SK-N-SH (cell line): ENCODE measurements at regions not wholly inside any gene's neighbourhood (a gene's known extent, or its start where the extent isn't known, plus 50 kb on each side); places are given as distances from the start of the nearest gene placed in this dataset.

Experiments
- CTCF ChIA-PET: fragments of 300-600, 350-600 bp; formaldehyde crosslinking; extraction: SDS; loops from one replicate; lab custom pipeline; 2021; lab: Yijun Ruan, JAX
- POLR2A ChIA-PET: fragments of 350-600 bp; sonication (Branson Sonifier 250); formaldehyde crosslinking; extraction: SDS; loops from one replicate; lab custom pipeline; 2020; ENCODE audit warnings: antibody characterized with exemption, inconsistent platforms; lab: Yijun Ruan, JAX
- DNase-seq: peaks from one replicate; pipeline ENCODE4 v3.0.0; 2012
- H2AFZ ChIP-seq: fragments of 200-600 bp; sonication (generic); 2 replicates; pipeline ENCODE4 v1.8.1; 2016; ENCODE audit warnings: antibody characterized with exemption, mild to moderate bottlenecking, low read depth
- H3F3A ChIP-seq: fragments of 200-600 bp; sonication (generic); replicated peaks from 2 replicates; pipeline ENCODE3; 2016; ENCODE audit warnings: antibody characterized with exemption, mild to moderate bottlenecking; ENCODE audit not compliant: insufficient read depth
- H3K27ac ChIP-seq, 2 experiments: fragments of 200-500 bp in 1 of 2; fragments of 200-600 bp in 1 of 2; sonication (Bioruptor generic) in 1 of 2; sonication (generic), shearing (Covaris generic) in 1 of 2; 2 replicates each; pipeline versions ENCODE4 v1.5.1 to v1.6.1; 2014 to 2016; ENCODE audit warnings: low read depth in 2 of 2, inconsistent platforms in 1 of 2, low read length in 1 of 2, mild to moderate bottlenecking in 1 of 2, mixed read lengths in 1 of 2
- H3K27me3 ChIP-seq: fragments of 200-600 bp; sonication (generic), shearing (Covaris generic); 2 replicates; pipeline ENCODE4 v1.6.1; 2016; ENCODE audit warnings: mixed run types; ENCODE audit not compliant: insufficient read depth
- H3K36me3 ChIP-seq, 2 experiments: fragments of 200-500 bp in 1 of 2; fragments of 200-600 bp in 1 of 2; sonication (Bioruptor generic) in 1 of 2; sonication (generic) in 1 of 2; replicated peaks in 1 of 2; 2 replicates each; pipeline versions ENCODE3 to v1.5.1; 2014 to 2016; ENCODE audit warnings: low read length in 1 of 2, mild to moderate bottlenecking in 1 of 2; ENCODE audit not compliant: insufficient read depth in 2 of 2, control insufficient read depth in 1 of 2
- H3K4me1 ChIP-seq, 2 experiments: fragments of 200-500 bp in 1 of 2; fragments of 200-600 bp in 1 of 2; sonication (Bioruptor generic) in 1 of 2; sonication (generic), shearing (Covaris generic) in 1 of 2; 2 replicates each; pipeline versions ENCODE4 v1.5.1 to v1.6.1; 2014 to 2016; ENCODE audit warnings: low read depth in 1 of 2, low read length in 1 of 2, mixed run types in 1 of 2; ENCODE audit not compliant: insufficient read depth in 2 of 2, control insufficient read depth in 1 of 2
- H3K4me2 ChIP-seq: fragments of 200-600 bp; sonication (generic), shearing (Covaris generic); 2 replicates; pipeline ENCODE4 v1.6.1; 2017; ENCODE audit warnings: mixed run types
- H3K4me3 ChIP-seq, 2 experiments: fragments of 200-500 bp in 1 of 2; fragments of 200-600 bp in 1 of 2; sonication (Bioruptor generic) in 1 of 2; sonication (generic), shearing (Covaris generic) in 1 of 2; 2 replicates each; pipeline versions ENCODE4 v1.5.1 to v1.8.1; 2014 to 2016; ENCODE audit warnings: low read depth in 2 of 2, inconsistent platforms in 1 of 2, low read length in 1 of 2, mild to moderate bottlenecking in 1 of 2, mixed read lengths in 1 of 2, moderate library complexity in 1 of 2
- H3K79me2 ChIP-seq: fragments of 200-600 bp; sonication (generic); 2 replicates; pipeline ENCODE4 v1.8.1; 2017; ENCODE audit warnings: mild to moderate bottlenecking; ENCODE audit not compliant: insufficient read depth
- H3K9ac ChIP-seq: fragments of 200-600 bp; sonication (generic); 2 replicates; pipeline ENCODE4 v1.6.1; 2017; ENCODE audit warnings: mixed run types
- H3K9me2 ChIP-seq: fragments of 200-600 bp; sonication (generic); 2 replicates; pipeline ENCODE4 v1.6.1; 2017; ENCODE audit warnings: mixed run types
- H3K9me3 ChIP-seq: fragments of 200-600 bp; sonication (generic); 2 replicates; pipeline ENCODE4 v1.6.1; 2017; ENCODE audit warnings: mixed run types, mild to moderate bottlenecking, moderate library complexity
- H4K20me1 ChIP-seq: fragments of 200-600 bp; sonication (generic); 2 replicates; pipeline ENCODE4 v1.6.1; 2017; ENCODE audit warnings: mild to moderate bottlenecking, mixed run types; ENCODE audit not compliant: insufficient read depth
- CHD2 ChIP-seq: fragments of 150-350 bp; IDR thresholded peaks from 2 replicates; pipeline ENCODE4 v1.6.1; 2018; ENCODE audit warnings: low read length; ENCODE audit not compliant: partially characterized antibody
- CTCF ChIP-seq: fragments of 200-600 bp; sonication (generic); IDR thresholded peaks from 2 replicates; pipeline ENCODE4 v1.6.1; 2017; ENCODE audit warnings: antibody characterized with exemption, mild to moderate bottlenecking, moderate library complexity
- EP300 ChIP-seq, 2 experiments: IDR thresholded peaks; 2 replicates each; pipeline versions ENCODE4 v1.4.0 to v1.6.1; 2012; ENCODE audit warnings: borderline replicate concordance in 1 of 2, low read depth in 1 of 2, low read length in 1 of 2
- EZH2phosphoT487 ChIP-seq: fragments of 200-600 bp; sonication (generic); IDR thresholded peaks from 2 replicates; pipeline ENCODE4 v1.6.1; 2017; ENCODE audit warnings: low read depth, mixed run types, mild to moderate bottlenecking, antibody characterized with exemption, moderate library complexity, borderline replicate concordance
- FOSL2 ChIP-seq: IDR thresholded peaks from 2 replicates; pipeline ENCODE4 v1.4.0; 2012; ENCODE audit warnings: low read depth, mild to moderate bottlenecking, moderate library complexity, borderline replicate concordance
- FOXM1 ChIP-seq: IDR thresholded peaks from 2 replicates; pipeline ENCODE4 v1.4.0; 2012; ENCODE audit warnings: low read depth, mild to moderate bottlenecking
- GATA2 ChIP-seq: sonication (generic); formaldehyde crosslinking; IDR thresholded peaks from 2 replicates; pipeline ENCODE4 v1.5.0; 2020; ENCODE audit warnings: mild to moderate bottlenecking, missing genetic modification reagents
- MXI1 ChIP-seq: IDR thresholded peaks from 2 replicates; pipeline ENCODE4 v1.6.1; 2012; ENCODE audit warnings: mild to moderate bottlenecking, low read depth, low read length, improper control_type of control experiment
- PBX3 ChIP-seq: IDR thresholded peaks from 2 replicates; pipeline ENCODE4; 2012
- RAD21 ChIP-seq: IDR thresholded peaks from 2 replicates; pipeline ENCODE4 v1.6.1; 2012; ENCODE audit warnings: mild to moderate bottlenecking, low read length
- RCOR1 ChIP-seq: fragments of 150-350 bp; IDR thresholded peaks from 2 replicates; pipeline ENCODE4 v1.6.1; 2017; ENCODE audit warnings: antibody characterized with exemption, low read length
- REST ChIP-seq: IDR thresholded peaks from 2 replicates; pipeline ENCODE4 v1.6.1; 2012; ENCODE audit warnings: mild to moderate bottlenecking, low read depth, low read length, moderate library complexity
- RFX5 ChIP-seq: IDR thresholded peaks from 2 replicates; pipeline ENCODE4 v1.6.1; 2012; ENCODE audit warnings: mild to moderate bottlenecking, improper control_type of control experiment, low read length
- SIN3A ChIP-seq: IDR thresholded peaks from 2 replicates; pipeline ENCODE4 v1.6.1; 2012; ENCODE audit warnings: low read depth, mild to moderate bottlenecking, low read length, moderate library complexity, borderline replicate concordance
- TAF1 ChIP-seq: IDR thresholded peaks from 2 replicates; pipeline ENCODE4 v1.6.1; 2012; ENCODE audit warnings: low read depth, mild to moderate bottlenecking, low read length, moderate library complexity, borderline replicate concordance
- TCF12 ChIP-seq: IDR thresholded peaks from 2 replicates; pipeline ENCODE4 v1.4.0; 2012
- TEAD4 ChIP-seq: IDR thresholded peaks from 2 replicates; pipeline ENCODE4 v1.4.0; 2012; ENCODE audit warnings: mild to moderate bottlenecking, borderline replicate concordance; ENCODE audit not compliant: insufficient read depth
- USF1 ChIP-seq: IDR thresholded peaks from 2 replicates; pipeline ENCODE4 v1.4.0; 2012; ENCODE audit warnings: low read depth, borderline replicate concordance
- YY1 ChIP-seq: IDR thresholded peaks from 2 replicates; pipeline ENCODE4 v1.4.0; 2012; ENCODE audit warnings: low read depth, mild to moderate bottlenecking
- WGBS: methylation state at CpG from one replicate; pipeline ENCODE4 v1.1.6; 2017; ENCODE audit warnings: low lambda C conversion rate; 5-methylcytosine and 5-hydroxymethylcytosine counted together

GRCh38 chr2:138428710-138429440 lies 72.7 kb upstream of the SPOPL start:
- POLR2A ChIA-PET = no interaction called here

More at GRCh38 chr2:138428710-138429440, 72.7 kb upstream of the SPOPL start:
- CTCF ChIA-PET = no interaction called here
- no peaks in the 10 kb centered on the region for H3K9me3 ChIP-seq
- H3K4me1 ChIP-seq = peaks cover 0 to 2% of the 10 kb centered on the region in 2 experiments; a peak in 2 of 4 replicates
- no peak overlapping the region for H2AFZ ChIP-seq
- 91% methylated on average over 4 of the region's 4 CpGs for WGBS
- H3K27me3 ChIP-seq = no peaks in the 10 kb centered on the region
- H4K20me1 ChIP-seq = no peaks in the 10 kb centered on the region
- no peak for DNase-seq
- H3K9me2 ChIP-seq = no peaks in the 10 kb centered on the region
- peaks cover 0 to 3% of the 10 kb centered on the region in 2 experiments for H3K36me3 ChIP-seq
- H3F3A ChIP-seq = no peaks in the 10 kb centered on the region
- no peak overlapping the region for H3K4me2 ChIP-seq
- no peak overlapping the region for H3K9ac ChIP-seq
- no peak overlapping the region for H3K27ac ChIP-seq
- no peak overlapping the region for H3K4me3 ChIP-seq
- H3K79me2 ChIP-seq = no peaks in the 10 kb centered on the region
- TF ChIP-seq REST (no peak), RCOR1 (no peak), USF1 (no peak), MXI1 (no peak), CHD2 (no peak), GATA2 (no peak), SIN3A (no peak), RAD21 (no peak), RFX5 (no peak), FOSL2 (no peak), CTCF (no peak), EP300 (IDR thresholded peaks at IDR 0.05; ENCODE audit: borderline replicate concordance in 1 of 2, low read depth in 1 of 2, low read length in 1 of 2) (no peak), EZH2phosphoT487 (no peak), TEAD4 (no peak), FOXM1 (no peak), TAF1 (no peak), YY1 (no peak), PBX3 (no peak), TCF12 (no peak)
